ENCODE measurements at regions not wholly inside any gene's neighbourhood (a gene's known extent, or its start where the extent isn't known, plus 50 kb on each side); places are given as distances from the start of the nearest gene placed in this dataset.

DNA sequence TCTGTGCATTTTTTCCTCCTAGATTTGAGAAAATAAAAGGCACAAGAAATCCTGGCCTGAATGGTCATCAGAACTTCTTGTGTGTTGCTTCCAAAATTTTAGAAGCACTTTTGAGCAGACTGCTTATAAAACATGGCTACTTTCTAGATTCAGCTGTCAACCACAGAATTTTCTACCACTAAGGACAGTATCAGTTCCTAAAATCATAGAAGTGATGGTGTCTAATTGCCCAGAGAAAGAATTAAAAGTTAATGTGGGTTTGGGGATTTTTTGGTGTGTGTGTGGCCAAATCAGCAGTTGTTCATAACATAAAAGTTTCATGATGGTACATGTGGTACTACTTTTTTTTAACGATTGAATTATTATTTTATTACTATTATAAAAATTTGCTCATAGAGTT is 171.4 kb upstream of the SNX7 start:
- no peak for DNase-seq (ENCODE audit: extremely low read depth in 1 of 11, low read depth in 9 of 11, low spot score in 4 of 11)

GRCh38 chr1:98487620-98488019 is 173.9 kb upstream of the SNX7 start:
- no peak for DNase-seq (ENCODE audit: extremely low read depth in 1 of 11, low read depth in 9 of 11, low spot score in 4 of 11)

DNA sequence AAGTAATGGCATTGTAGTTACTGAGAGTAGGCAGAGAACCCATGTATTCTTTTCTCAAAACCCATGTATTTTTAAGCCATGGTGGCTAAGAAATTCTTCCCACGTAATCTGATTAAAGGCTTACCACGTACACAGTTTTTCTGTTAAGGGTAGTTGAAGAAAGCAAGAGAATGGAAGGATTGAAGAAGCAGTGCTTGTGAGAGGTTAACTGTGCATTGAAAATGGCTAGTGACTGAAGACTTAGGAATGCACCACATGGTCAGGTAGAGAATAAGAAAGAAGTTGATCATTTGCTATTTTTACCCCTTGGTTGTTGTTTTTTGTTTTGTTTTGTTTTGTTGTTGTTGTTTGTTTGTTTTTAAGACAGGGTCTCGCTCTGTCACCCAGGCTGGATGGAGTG is 178.9 kb upstream of the SNX7 start:
- DNase-seq (ENCODE audit: extremely low read depth in 1 of 11, low read depth in 9 of 11, low spot score in 4 of 11): no peak

DNA sequence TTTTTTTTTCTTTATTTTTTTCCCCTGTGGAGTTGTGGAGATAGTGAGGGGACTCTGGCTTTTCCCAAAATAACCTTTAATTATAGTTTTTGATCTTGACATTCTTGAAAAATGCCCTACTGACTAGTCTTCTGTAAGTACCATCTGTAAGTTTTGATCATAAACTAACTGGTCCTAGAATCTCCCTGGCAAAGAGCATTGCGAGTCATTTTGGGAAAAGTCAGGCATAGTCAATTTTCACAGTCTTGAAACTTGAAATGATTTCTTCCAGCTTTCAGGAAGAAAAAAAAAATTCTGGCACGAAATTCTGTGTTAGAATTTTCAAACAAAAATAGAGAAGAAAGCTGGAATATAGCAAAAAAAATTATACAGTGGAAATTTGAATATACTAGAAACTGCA is 181.2 kb upstream of the SNX7 start:
- no peak for DNase-seq (ENCODE audit: extremely low read depth in 1 of 11, low read depth in 9 of 11, low spot score in 4 of 11)

DNA sequence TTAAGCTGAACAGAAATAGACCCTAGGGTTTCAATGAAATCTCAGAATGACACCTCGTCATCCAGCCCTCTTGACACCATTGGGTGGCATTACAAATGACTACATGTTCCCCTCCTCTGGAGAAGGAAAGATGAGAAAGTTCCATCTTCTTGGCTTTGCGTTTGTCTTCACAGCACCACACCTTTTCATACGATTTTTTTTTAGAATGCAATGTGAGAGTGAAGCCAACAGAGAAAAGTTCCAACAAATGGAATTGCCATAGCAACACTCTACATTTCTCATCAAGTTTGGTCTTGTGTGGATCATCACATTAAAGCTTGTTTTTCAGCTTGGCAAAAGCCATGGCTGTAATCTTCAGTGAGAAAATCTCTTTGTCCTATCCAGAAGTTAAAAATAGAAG is 183.4 kb upstream of the SNX7 start:
- DNase-seq (ENCODE audit: extremely low read depth in 1 of 11, low read depth in 9 of 11, low spot score in 4 of 11): no peak

- no peak for DNase-seq (ENCODE audit: extremely low read depth in 1 of 11, low read depth in 9 of 11, low spot score in 4 of 11)
Observed at GRCh38 chr1:98472878-98473277, 188.6 kb upstream of the SNX7 start.

GRCh38 chr1:98471633-98472032 is 189.9 kb upstream of the SNX7 start:
- DNase-seq (ENCODE audit: extremely low read depth in 1 of 11, low read depth in 9 of 11, low spot score in 4 of 11): no peak

- peak in 9 of 11 donors; percentile 6 to 29 (median 12) for DNase-seq (ENCODE audit: extremely low read depth in 1 of 11, low read depth in 9 of 11, low spot score in 4 of 11)
Observed at GRCh38 chr1:98468111-98468717, 193.3 kb upstream of the SNX7 start.

DNA sequence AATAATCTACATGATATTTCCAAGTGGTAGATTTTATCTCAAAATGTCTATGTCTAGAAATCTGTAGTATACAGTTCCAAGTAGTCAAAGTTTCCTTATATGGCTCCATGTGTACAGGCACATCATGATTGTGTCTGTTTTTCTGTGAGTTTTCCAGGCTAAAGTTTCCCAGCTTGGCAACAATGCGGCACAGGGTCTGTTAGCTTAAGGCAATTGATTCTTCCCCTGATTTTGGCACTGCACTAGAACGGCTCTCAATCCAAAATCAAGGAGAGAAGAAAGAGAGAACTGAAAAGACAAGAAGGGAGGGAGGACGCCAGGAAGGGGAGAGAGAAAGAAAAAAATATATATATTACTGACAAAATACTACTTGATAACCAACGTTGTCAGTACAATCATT is 193.9 kb upstream of the SNX7 start:
- no peak for DNase-seq (ENCODE audit: extremely low read depth in 1 of 11, low read depth in 9 of 11, low spot score in 4 of 11)

GRCh38 chr1:98467122-98467521 is 194.4 kb upstream of the SNX7 start:
- DNase-seq (ENCODE audit: extremely low read depth in 1 of 11, low read depth in 9 of 11, low spot score in 4 of 11): no peak

GRCh38 chr1:98461873-98462385 is 199.6 kb upstream of the SNX7 start:
- no peak for DNase-seq (ENCODE audit: extremely low read depth in 1 of 11, low read depth in 9 of 11, low spot score in 4 of 11)

- no peak for DNase-seq (ENCODE audit: extremely low read depth in 1 of 11, low read depth in 9 of 11, low spot score in 4 of 11)
Observed at GRCh38 chr1:98460136-98460535, 201.4 kb upstream of the SNX7 start.

DNA sequence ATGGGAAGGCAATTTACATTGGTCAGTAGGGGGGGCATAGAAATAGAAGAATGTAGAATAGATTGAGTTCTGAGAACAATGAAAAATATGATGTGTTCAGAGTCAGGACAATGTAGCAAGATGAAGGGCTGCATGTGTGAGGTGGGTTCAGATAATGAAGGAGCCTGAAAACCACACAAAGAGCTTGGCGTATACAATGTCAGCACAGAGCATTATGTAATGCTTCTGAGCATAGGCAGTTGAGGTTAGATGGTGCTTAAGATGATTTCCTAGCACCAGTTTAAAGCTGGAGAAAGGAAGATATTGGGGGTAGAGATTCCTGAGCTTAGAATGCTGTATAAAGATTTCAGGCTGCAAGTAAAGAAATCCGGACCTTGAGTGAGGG is 202.0 kb upstream of the SNX7 start:
- DNase-seq (ENCODE audit: extremely low read depth in 1 of 11, low read depth in 9 of 11, low spot score in 4 of 11): no peak

DNA sequence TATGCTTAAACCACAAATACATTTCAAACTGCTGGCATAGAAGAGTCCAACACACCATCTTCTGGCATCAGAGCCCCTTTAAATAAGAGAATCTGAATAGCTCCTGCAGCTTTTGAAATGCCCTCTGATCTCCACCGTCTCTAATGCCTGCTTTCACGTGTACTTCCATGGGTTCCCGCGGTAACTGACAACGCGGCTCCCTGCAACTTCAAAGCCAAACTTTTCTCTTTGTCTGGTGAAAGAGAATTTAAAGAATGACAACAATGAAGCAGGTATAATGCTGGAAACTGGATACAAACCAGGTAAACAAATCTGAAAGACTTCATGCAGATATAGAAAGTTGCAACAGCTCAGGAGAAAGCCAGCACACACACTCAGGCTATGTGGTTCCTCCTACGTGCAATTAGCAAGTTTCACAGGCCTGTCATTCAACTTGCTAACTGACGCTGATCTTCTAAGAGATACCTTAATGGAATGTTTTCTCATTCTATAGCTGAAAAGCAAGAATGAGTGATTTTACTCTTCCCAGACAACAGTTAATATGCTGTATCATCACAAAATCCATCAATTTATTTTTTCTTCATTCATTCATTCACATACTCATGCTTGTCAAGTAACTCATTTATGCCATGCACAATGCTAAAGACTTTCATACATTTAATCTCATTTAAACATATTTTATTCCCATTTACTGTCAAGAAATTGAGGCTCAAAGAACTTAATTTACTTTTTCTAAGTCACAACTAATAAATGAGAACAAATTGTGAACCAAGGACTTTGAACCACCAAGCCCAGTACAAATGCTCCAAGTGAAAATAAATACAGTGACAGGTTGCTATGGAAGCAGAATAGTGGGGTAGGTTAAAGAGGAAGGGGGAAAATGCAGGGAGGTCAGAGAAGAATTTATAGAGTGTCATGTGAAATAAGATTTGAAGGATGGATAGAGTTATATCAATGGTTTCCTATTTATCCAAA is 202.7 kb upstream of the SNX7 start:
- DNase-seq (ENCODE audit: extremely low read depth in 1 of 11, low read depth in 9 of 11, low spot score in 4 of 11): no peak

- DNase-seq (ENCODE audit: extremely low read depth in 1 of 11, low read depth in 9 of 11, low spot score in 4 of 11): no peak
Observed at GRCh38 chr1:98457248-98457647, 204.3 kb upstream of the SNX7 start.

GRCh38 chr1:98454666-98455065 is 206.9 kb upstream of the SNX7 start:
- no peak for DNase-seq (ENCODE audit: extremely low read depth in 1 of 11, low read depth in 9 of 11, low spot score in 4 of 11)

- no peak for DNase-seq (ENCODE audit: extremely low read depth in 1 of 11, low read depth in 9 of 11, low spot score in 4 of 11)
Observed at GRCh38 chr1:98453066-98453465, 208.5 kb upstream of the SNX7 start.

GRCh38 chr1:98452162-98452561 is 209.4 kb upstream of the SNX7 start:
- DNase-seq (ENCODE audit: extremely low read depth in 1 of 11, low read depth in 9 of 11, low spot score in 4 of 11): no peak

DNA sequence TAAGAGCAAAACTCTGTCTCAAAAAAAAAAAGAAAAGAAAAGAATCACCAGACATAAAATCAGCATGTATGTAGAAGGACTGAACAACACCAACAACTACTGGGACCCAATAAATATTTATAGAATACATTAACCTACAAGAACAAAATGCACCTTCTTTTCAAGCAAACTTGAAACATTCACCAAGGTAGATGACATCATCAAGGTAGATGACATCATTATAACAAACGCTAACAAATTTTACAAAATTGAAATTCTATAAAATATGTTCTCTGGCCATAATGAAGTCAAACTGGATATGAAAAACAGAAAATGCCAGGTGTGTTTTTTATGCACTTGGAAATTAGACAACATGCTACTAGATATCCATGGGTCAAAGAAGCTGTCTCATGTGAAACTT is 220.2 kb upstream of the SNX7 start:
- no peak for DNase-seq (ENCODE audit: extremely low read depth in 1 of 11, low read depth in 9 of 11, low spot score in 4 of 11)

DNA sequence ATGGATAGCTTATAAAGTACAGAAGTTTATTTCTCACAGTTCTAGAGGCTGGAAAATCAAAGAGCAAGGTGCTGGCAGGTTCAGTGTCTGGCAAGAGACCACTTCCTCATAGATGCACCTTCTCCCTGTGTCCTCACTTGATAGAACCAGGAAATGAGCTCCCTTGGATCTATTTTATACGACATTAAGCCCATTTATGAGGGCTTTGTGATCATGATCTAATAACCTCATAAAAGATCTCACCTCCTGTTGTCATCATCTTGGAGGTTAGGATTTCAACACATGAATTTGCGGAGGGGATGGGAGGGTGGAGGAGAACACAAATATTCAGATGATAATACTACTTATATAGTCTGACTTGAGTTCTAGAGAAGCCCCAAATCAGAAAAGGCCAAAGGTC is 222.1 kb upstream of the SNX7 start:
- DNase-seq (ENCODE audit: extremely low read depth in 1 of 11, low read depth in 9 of 11, low spot score in 4 of 11): no peak
